ENCODE measurements at regions not wholly inside any gene's neighbourhood (a gene's known extent, or its start where the extent isn't known, plus 50 kb on each side); places are given as distances from the start of the nearest gene placed in this dataset.

DNA sequence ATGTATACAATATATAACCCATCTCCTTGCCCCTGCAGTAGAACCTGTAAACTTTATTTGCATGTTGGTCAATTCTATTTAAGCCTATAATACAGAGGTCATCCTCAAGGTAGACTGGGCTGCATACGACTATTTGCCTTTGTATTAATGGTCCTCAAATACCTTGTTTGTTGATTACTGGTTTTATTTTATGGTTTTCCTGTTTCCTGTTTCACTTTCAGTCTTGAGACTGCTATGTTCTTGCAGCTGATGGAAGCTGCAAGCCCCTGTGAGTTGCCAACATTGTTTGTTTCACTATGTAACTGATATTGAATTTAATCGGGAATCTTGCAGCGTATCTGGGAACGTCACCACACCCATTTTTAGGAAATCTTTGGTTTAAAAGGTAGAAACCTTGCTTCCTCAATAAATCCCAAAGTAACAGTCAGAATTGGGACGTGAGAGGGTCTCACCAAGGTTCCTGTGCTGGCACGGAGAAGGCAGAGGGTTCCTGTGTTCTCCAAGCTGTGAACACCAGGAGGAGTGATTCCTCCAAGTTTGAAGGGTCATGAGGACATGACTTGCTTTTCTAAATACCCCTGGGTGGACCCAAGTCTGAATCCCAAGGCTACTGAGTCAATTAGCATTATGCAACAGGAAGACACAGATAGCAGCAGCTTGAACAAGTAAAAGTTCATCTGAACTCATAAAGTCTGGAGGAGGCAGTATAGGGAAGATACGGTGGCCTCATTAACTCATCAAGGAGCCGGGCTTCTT is 110.6 kb upstream of the PNPLA4 start:
- ATAC-seq (no peak), DNase-seq (no peak)
- Histone ChIP-seq H3K27me3 (no peaks in the 10 kb centered on the region), H3K36me3 (no peaks in the 10 kb centered on the region), H3K4me1 (no peaks in the 10 kb centered on the region), H3K4me3 (no peak overlapping the region), H3K9me3 (no peaks in the 10 kb centered on the region), H3K27ac (no peak overlapping the region)
- TF ChIP-seq, protein P1, sequence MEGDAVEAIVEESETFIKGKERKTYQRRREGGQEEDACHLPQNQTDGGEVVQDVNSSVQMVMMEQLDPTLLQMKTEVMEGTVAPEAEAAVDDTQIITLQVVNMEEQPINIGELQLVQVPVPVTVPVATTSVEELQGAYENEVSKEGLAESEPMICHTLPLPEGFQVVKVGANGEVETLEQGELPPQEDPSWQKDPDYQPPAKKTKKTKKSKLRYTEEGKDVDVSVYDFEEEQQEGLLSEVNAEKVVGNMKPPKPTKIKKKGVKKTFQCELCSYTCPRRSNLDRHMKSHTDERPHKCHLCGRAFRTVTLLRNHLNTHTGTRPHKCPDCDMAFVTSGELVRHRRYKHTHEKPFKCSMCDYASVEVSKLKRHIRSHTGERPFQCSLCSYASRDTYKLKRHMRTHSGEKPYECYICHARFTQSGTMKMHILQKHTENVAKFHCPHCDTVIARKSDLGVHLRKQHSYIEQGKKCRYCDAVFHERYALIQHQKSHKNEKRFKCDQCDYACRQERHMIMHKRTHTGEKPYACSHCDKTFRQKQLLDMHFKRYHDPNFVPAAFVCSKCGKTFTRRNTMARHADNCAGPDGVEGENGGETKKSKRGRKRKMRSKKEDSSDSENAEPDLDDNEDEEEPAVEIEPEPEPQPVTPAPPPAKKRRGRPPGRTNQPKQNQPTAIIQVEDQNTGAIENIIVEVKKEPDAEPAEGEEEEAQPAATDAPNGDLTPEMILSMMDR (IDR thresholded peaks at IDR 0.05): no peak
- intact Hi-C loops (cut with DNase I): no loop called here

DNA sequence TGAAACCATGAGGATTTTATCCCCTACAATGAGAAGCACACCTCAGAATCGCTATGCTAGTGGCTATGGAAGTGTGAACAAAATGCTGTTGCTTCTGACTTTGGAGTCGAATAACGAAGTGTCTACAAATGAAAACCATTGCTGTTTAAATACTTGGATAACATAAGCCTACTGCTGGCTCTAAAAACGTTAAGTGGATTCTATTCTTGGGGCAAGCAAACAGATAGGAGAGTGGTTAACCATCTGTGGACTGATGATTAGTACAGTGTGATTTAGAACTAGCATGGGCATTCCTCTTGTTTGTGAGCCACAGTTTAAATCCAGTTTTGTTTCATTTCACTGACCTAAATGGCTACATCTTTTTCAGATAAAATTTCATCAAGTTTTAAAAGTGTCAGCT is 109.7 kb upstream of the PNPLA4 start:
- no peak overlapping the region for H3K27ac ChIP-seq
- no peak for DNase-seq

DNA sequence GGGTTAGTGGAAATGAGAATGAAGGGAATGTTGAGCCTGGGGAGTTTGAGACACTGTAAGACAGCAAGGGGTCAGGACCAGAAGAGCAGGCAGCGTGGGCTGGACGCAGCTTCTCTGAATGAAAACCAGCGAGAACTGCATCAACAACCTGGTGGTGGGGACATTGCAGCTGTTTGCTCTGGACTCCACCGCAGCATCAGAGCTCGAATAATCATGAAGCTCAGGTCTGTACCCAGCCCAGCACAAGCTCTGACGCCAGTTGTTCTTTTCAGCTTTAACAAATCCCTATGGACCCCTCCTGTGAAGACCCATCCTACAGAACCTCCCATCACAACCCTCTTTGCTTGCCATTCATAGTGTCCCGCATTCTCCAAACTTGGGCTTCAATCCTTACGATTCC is 106.8 kb upstream of the PNPLA4 start:
- Histone ChIP-seq H3K4me1 (no peaks in the 10 kb centered on the region), H3K27ac (no peak overlapping the region), H3K36me3 (no peaks in the 10 kb centered on the region), H3K27me3 (no peaks in the 10 kb centered on the region), H3K4me3 (no peak overlapping the region), H3K9me3 (no peaks in the 10 kb centered on the region)
- intact Hi-C loops (cut with DNase I): no loop called here
- TF ChIP-seq, protein P1 (IDR thresholded peaks at IDR 0.05): no peak
- DNase-seq (no peak), ATAC-seq (no peak)

More for the DNA sequence above, 109.7 kb upstream of the PNPLA4 start:
- H3K9me3 ChIP-seq: no peaks in the 10 kb centered on the region
- H3K4me1 ChIP-seq: no peaks in the 10 kb centered on the region
- TF ChIP-seq, protein P1 (IDR thresholded peaks at IDR 0.05): no peak
- no peak overlapping the region for H3K4me3 ChIP-seq
- intact Hi-C loops (cut with DNase I): no loop called here
- no peaks in the 10 kb centered on the region for H3K27me3 ChIP-seq
- H3K36me3 ChIP-seq: no peaks in the 10 kb centered on the region
- ATAC-seq: no peak

DNA sequence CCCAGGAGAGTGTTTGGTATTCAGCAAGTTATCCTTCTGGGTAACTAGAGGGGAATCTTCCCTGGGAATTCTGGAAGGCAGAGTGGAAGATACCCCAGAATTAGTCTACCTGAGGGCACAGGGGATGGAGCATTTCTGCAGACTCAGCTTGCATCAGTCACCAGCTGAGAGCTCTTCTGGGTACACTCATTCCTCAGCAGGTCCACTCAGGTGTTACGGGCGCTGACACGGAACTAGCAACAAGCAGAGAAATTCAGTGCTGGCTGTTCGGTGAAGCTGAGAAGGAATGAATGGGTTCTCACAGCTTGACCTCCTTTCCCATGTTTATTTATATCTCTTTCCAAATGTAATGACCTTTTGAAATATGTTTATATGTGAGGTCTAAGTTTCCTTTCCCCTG is 106.0 kb upstream of the PNPLA4 start:
- Histone ChIP-seq H3K27me3 (no peaks in the 10 kb centered on the region), H3K27ac (no peak overlapping the region), H3K4me1 (no peaks in the 10 kb centered on the region), H3K36me3 (no peaks in the 10 kb centered on the region), H3K4me3 (no peak overlapping the region), H3K9me3 (no peaks in the 10 kb centered on the region)
- TF ChIP-seq, protein P1 (IDR thresholded peaks at IDR 0.05): no peak
- intact Hi-C loops (cut with DNase I): no loop called here
- no peak for ATAC-seq
- no peak for DNase-seq

DNA sequence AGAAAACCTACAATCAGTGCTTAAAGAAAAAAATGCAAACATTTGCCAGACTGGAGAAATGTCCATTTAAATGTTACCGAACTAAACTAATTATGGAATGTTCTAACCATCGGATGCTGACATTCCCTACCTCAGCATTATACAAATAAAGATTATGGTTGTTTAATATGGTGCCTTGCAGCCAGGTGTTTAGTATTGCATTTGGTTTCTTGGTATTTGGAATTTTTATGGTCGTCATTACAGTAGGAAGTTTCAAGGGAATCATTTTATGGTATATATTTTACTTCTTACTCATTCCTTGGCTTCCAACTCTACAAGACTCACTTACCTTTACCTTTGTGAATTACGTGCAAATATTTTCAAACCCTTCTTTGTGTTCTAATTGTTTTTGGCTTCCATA is 103.1 kb upstream of the PNPLA4 start:
- Histone ChIP-seq H3K4me1 (no peaks in the 10 kb centered on the region), H3K36me3 (no peaks in the 10 kb centered on the region), H3K9me3 (no peaks in the 10 kb centered on the region), H3K27ac (no peak overlapping the region), H3K4me3 (no peak overlapping the region), H3K27me3 (no peaks in the 10 kb centered on the region)
- no peak for DNase-seq
- TF ChIP-seq, protein P1 (IDR thresholded peaks at IDR 0.05): no peak
- intact Hi-C loops (cut with DNase I): no loop called here
- no peak for ATAC-seq

DNA sequence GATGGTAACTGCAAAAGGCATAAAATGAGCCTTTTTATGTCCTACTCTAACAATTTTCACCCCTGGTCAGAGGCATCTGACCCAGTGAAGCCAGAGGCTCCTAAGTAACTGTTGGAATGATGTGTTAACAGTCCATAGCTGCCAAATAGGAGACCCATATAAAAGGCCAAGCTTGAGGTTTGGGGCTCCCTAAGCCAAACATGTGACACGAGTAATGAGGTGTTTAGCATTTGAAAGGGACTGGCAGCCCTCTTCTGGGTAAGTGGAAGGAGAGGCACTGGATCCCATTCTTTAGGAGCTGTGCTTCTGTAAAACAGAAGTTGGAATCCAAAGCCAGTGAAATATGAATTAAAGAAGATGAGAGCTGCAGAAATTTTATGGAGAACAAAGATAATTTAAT is 100.6 kb upstream of the PNPLA4 start:
- TF ChIP-seq, protein P1 (IDR thresholded peaks at IDR 0.05): no peak
- intact Hi-C loops (cut with DNase I): no loop called here
- Histone ChIP-seq H3K27me3 (no peaks in the 10 kb centered on the region), H3K27ac (no peak overlapping the region), H3K4me3 (no peak overlapping the region), H3K36me3 (no peaks in the 10 kb centered on the region), H3K9me3 (no peaks in the 10 kb centered on the region), H3K4me1 (no peaks in the 10 kb centered on the region)
- ATAC-seq: no peak
- no peak for DNase-seq

All from upper lobe of right lung (tissue), 1 donor.